ENCODE measurements at regions not wholly inside any gene's neighbourhood (a gene's known extent, or its start where the extent isn't known, plus 50 kb on each side); places are given as distances from the start of the nearest gene placed in this dataset.

DNA sequence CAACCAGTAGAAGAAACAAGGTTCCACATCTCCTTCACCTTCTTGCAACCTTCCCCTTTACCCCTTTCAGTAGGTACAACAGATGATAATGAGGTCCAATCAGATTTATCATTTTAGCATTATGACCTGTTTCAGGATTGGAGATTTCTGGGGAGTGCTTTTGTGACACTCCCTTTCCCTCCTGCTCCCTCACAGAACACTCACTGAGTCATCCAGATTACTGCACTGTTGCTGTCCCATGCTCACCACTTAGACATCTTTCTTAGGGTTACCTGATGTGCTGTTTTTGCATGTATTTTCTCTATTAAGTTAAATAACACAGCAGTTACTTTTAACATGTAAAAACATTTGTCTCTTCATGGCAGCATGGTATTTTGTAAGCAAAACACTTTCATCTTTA, 118.5 kb downstream of the MFSD1 start:
- TF ChIP-seq, protein P1, sequence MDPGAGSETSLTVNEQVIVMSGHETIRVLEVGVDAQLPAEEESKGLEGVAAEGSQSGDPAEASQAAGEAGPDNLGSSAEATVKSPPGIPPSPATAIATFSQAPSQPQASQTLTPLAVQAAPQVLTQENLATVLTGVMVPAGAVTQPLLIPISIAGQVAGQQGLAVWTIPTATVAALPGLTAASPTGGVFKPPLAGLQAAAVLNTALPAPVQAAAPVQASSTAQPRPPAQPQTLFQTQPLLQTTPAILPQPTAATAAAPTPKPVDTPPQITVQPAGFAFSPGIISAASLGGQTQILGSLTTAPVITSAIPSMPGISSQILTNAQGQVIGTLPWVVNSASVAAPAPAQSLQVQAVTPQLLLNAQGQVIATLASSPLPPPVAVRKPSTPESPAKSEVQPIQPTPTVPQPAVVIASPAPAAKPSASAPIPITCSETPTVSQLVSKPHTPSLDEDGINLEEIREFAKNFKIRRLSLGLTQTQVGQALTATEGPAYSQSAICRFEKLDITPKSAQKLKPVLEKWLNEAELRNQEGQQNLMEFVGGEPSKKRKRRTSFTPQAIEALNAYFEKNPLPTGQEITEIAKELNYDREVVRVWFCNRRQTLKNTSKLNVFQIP (CRISPR knock-in tag; IDR thresholded peaks at IDR 0.05; ENCODE audit: borderline replicate concordance, low read depth) = no peak
- no peak for TF ChIP-seq RARB (CRISPR knock-in tag; IDR thresholded peaks at IDR 0.05)
- TF ChIP-seq ZNF70 (CRISPR knock-in tag; IDR thresholded peaks at IDR 0.05) = no peak
- TF ChIP-seq, protein P2, sequence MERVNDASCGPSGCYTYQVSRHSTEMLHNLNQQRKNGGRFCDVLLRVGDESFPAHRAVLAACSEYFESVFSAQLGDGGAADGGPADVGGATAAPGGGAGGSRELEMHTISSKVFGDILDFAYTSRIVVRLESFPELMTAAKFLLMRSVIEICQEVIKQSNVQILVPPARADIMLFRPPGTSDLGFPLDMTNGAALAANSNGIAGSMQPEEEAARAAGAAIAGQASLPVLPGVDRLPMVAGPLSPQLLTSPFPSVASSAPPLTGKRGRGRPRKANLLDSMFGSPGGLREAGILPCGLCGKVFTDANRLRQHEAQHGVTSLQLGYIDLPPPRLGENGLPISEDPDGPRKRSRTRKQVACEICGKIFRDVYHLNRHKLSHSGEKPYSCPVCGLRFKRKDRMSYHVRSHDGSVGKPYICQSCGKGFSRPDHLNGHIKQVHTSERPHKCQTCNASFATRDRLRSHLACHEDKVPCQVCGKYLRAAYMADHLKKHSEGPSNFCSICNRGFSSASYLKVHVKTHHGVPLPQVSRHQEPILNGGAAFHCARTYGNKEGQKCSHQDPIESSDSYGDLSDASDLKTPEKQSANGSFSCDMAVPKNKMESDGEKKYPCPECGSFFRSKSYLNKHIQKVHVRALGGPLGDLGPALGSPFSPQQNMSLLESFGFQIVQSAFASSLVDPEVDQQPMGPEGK (CRISPR knock-in tag; IDR thresholded peaks at IDR 0.05; ENCODE audit: borderline replicate concordance) = no peak
- TF ChIP-seq ARNTL (CRISPR knock-in tag; IDR thresholded peaks at IDR 0.05; ENCODE audit: borderline replicate concordance, low read depth) = no peak

Measured in SK-N-SH treated with all-trans-retinoic acid at 6 μM for 48 hours (cell line).